Activated naive CD8-positive, alpha-beta T cell treated with anti-CD3 and anti-CD28 coated beads, Interleukin-2, amount 10 ng/mL, durations not matched to agents 7 days and 5 days (primary cell): ENCODE measurements at regions not wholly inside any gene's neighbourhood (a gene's known extent, or its start where the extent isn't known, plus 50 kb on each side); places are given as distances from the start of the nearest gene placed in this dataset.
"Not testable (repeated sequence)": the region's sequence is repeated elsewhere in the genome, so short reads cannot be mapped to it uniquely, and the experiment has no call there.

Experiments
- ATAC-seq: fragments of 150-1000 bp; cut with Tn5 transposase; one replicate; pipeline ENCODE4 v1.10.0; 2021; ENCODE audit warnings: low read depth, moderate library complexity
- POLR2A ChIA-PET: fragments of 350-600 bp; sonication (Branson Sonifier 250); formaldehyde crosslinking; loops from one replicate; lab custom pipeline; 2021; ENCODE audit warnings: antibody characterized with exemption; lab: Charles Lee
- DNase-seq: peaks from one replicate; pipeline ENCODE4 v3.0.0; 2021
- H3K27ac Mint-ChIP-seq: one replicate; pipeline ENCODE4 v1.8.0; 2022; ENCODE audit warnings: mild to moderate bottlenecking, mixed read lengths
- H3K27me3 Mint-ChIP-seq: one replicate; pipeline ENCODE4 v1.8.0; 2022; ENCODE audit warnings: mild to moderate bottlenecking, moderate library complexity, mixed read lengths
- H3K36me3 Mint-ChIP-seq: one replicate; pipeline ENCODE4 v1.8.0; 2021; ENCODE audit warnings: mild to moderate bottlenecking, mixed read lengths
- H3K4me1 Mint-ChIP-seq: one replicate; pipeline ENCODE4 v1.8.0; 2021; ENCODE audit warnings: mixed read lengths
- H3K4me3 Mint-ChIP-seq: one replicate; pipeline ENCODE4 v1.8.0; 2022; ENCODE audit warnings: mild to moderate bottlenecking, moderate library complexity, mixed read lengths
- H3K9me3 Mint-ChIP-seq: one replicate; pipeline ENCODE4 v1.8.0; 2021; ENCODE audit warnings: mixed read lengths

GRCh38 chr3:164406281-164406680, 672.0 kb downstream of the SI start:
- DNase-seq (no peak), ATAC-seq (no peak)
- POLR2A ChIA-PET = no interaction called here
- no peak overlapping the region for H3K4me3 Mint-ChIP-seq
- H3K27me3 Mint-ChIP-seq = no peaks in the 10 kb centered on the region
- no peak overlapping the region for H3K27ac Mint-ChIP-seq
- H3K9me3 Mint-ChIP-seq = peaks cover 7% of the 10 kb centered on the region
- H3K36me3 Mint-ChIP-seq = no peaks in the 10 kb centered on the region
- H3K4me1 Mint-ChIP-seq = no peaks in the 10 kb centered on the region

GRCh38 chr3:164401923-164402322, 676.4 kb downstream of the SI start:
- POLR2A ChIA-PET = no interaction called here
- ATAC-seq (no peak), DNase-seq (no peak)
- no peak overlapping the region for H3K4me3 Mint-ChIP-seq
- no peaks in the 10 kb centered on the region for H3K27me3 Mint-ChIP-seq
- peaks cover 6% of the 10 kb centered on the region for H3K9me3 Mint-ChIP-seq
- H3K36me3 Mint-ChIP-seq = no peaks in the 10 kb centered on the region
- H3K27ac Mint-ChIP-seq = no peak overlapping the region
- H3K4me1 Mint-ChIP-seq = no peaks in the 10 kb centered on the region

DNA sequence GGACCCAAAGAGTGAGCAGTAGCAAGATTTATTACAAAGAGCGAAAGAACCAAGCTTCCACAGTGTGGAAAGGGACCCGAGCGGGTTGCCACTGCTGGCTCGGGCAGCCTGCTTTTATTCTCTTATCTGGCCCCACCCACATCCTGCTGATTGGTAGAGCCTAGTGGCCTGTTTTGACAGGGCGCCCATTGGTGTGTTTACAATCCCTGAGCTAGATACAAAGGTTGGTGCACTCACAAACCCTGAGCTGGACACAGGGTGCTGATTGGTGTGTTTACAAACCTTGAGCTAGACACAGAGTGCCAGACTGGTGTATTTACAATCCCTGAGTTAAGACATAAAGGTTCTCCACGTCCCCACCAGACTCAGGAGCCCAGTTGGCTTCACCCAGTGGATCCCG, 676.9 kb downstream of the SI start:
- DNase-seq, POLR2A ChIA-PET, H3K9me3 Mint-ChIP-seq, H3K4me3 Mint-ChIP-seq, H3K27ac Mint-ChIP-seq, H3K4me1 Mint-ChIP-seq, ATAC-seq, H3K36me3 Mint-ChIP-seq, H3K27me3 Mint-ChIP-seq: not testable (repeated sequence)

- no peak overlapping the region for H3K27ac Mint-ChIP-seq
- ATAC-seq (no peak), DNase-seq (no peak)
- peaks cover 4% of the 10 kb centered on the region for H3K9me3 Mint-ChIP-seq
- H3K27me3 Mint-ChIP-seq = no peaks in the 10 kb centered on the region
- no peaks in the 10 kb centered on the region for H3K36me3 Mint-ChIP-seq
- no peaks in the 10 kb centered on the region for H3K4me1 Mint-ChIP-seq
- POLR2A ChIA-PET = no interaction called here
- no peak overlapping the region for H3K4me3 Mint-ChIP-seq
These were observed 680.8 kb downstream of the SI start for GRCh38 chr3:164397462-164397861.

GRCh38 chr3:164393171-164393570, 685.1 kb downstream of the SI start:
- no peak overlapping the region for H3K4me3 Mint-ChIP-seq
- DNase-seq = no peak
- H3K9me3 Mint-ChIP-seq = peaks cover 2% of the 10 kb centered on the region
- no peaks in the 10 kb centered on the region for H3K36me3 Mint-ChIP-seq
- POLR2A ChIA-PET = no interaction called here
- ATAC-seq = no peak
- H3K4me1 Mint-ChIP-seq = no peaks in the 10 kb centered on the region
- H3K27ac Mint-ChIP-seq = no peak overlapping the region
- no peaks in the 10 kb centered on the region for H3K27me3 Mint-ChIP-seq

DNA sequence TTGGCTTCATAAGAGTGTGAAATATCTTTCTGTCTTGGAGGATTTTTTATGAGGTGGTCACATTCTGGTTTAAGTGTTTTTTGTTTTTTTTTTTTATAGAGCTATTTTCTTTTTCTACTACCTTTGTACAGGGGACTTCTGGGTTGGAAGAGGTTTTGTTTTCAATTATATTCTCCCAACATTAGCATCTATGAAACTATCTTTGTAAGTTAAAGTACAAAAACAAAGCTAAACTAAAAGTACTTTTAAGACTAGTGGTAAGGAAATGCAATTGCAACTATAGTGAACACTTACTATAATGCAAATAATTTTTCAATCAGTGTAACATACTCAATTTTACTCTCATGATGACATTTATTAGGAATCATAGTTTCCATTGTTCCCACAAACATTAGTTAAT, 688.2 kb downstream of the SI start:
- ATAC-seq = no peak
- DNase-seq = no peak
- peaks cover 2% of the 10 kb centered on the region for H3K9me3 Mint-ChIP-seq

GRCh38 chr3:164387236-164387635, 691.1 kb downstream of the SI start:
- ATAC-seq (no peak), DNase-seq (no peak)
- Mint-ChIP-seq H3K36me3 (no peaks in the 10 kb centered on the region), H3K9me3 (peaks cover 2% of the 10 kb centered on the region), H3K27ac (no peak overlapping the region), H3K27me3 (no peaks in the 10 kb centered on the region), H3K4me3 (no peak overlapping the region), H3K4me1 (no peaks in the 10 kb centered on the region)
- POLR2A ChIA-PET = no interaction called here

More for the DNA sequence above, 688.2 kb downstream of the SI start:
- H3K4me3 Mint-ChIP-seq = no peak overlapping the region
- POLR2A ChIA-PET = no interaction called here
- H3K27ac Mint-ChIP-seq = no peak overlapping the region
- H3K27me3 Mint-ChIP-seq = no peaks in the 10 kb centered on the region
- H3K4me1 Mint-ChIP-seq = no peaks in the 10 kb centered on the region
- no peaks in the 10 kb centered on the region for H3K36me3 Mint-ChIP-seq

GRCh38 chr3:164380156-164380555, 698.1 kb downstream of the SI start:
- no peak for ATAC-seq
- Mint-ChIP-seq H3K9me3 (peaks cover 1% of the 10 kb centered on the region), H3K27ac (no peak overlapping the region), H3K36me3 (no peaks in the 10 kb centered on the region), H3K27me3 (no peaks in the 10 kb centered on the region), H3K4me1 (no peaks in the 10 kb centered on the region), H3K4me3 (no peak overlapping the region)
- POLR2A ChIA-PET = no interaction called here
- no peak for DNase-seq

- ATAC-seq = no peak
- POLR2A ChIA-PET = no interaction called here
- Mint-ChIP-seq H3K27ac (no peak overlapping the region), H3K4me3 (no peak overlapping the region), H3K4me1 (no peaks in the 10 kb centered on the region), H3K27me3 (no peaks in the 10 kb centered on the region), H3K9me3 (peaks cover 1% of the 10 kb centered on the region), H3K36me3 (no peaks in the 10 kb centered on the region)
- no peak for DNase-seq
These were observed 700.8 kb downstream of the SI start for GRCh38 chr3:164377466-164377865.

- DNase-seq (no peak), ATAC-seq (no peak)
- Mint-ChIP-seq H3K9me3 (peaks cover 1% of the 10 kb centered on the region), H3K4me3 (no peak overlapping the region), H3K27me3 (no peaks in the 10 kb centered on the region), H3K4me1 (no peaks in the 10 kb centered on the region), H3K27ac (no peak overlapping the region), H3K36me3 (no peaks in the 10 kb centered on the region)
- POLR2A ChIA-PET = no interaction called here
These were observed 702.3 kb downstream of the SI start for GRCh38 chr3:164375995-164376394.

DNA sequence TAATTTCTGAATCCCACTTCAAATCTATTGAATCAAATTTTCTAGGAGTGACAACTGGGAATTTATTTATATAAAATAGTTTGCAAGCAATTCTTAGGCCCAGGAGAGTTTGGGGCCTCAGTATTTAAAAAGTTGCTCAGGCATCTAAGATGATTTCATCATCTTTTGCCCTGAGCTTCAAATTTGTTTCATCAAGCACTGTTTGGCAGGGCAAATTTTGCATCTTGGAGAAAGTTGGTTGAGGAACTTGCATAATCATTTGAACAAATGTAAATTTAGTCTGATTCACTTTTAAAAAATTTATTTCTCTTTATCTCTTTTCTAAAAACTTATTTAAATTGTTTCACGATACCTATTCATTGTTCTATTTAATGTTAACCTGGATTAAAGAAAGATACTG, 702.8 kb downstream of the SI start:
- Mint-ChIP-seq H3K4me3 (no peak overlapping the region), H3K9me3 (peaks cover 1% of the 10 kb centered on the region), H3K36me3 (no peaks in the 10 kb centered on the region), H3K4me1 (no peaks in the 10 kb centered on the region), H3K27me3 (no peaks in the 10 kb centered on the region), H3K27ac (no peak overlapping the region)
- DNase-seq = no peak
- no peak for ATAC-seq
- POLR2A ChIA-PET = no interaction called here

DNA sequence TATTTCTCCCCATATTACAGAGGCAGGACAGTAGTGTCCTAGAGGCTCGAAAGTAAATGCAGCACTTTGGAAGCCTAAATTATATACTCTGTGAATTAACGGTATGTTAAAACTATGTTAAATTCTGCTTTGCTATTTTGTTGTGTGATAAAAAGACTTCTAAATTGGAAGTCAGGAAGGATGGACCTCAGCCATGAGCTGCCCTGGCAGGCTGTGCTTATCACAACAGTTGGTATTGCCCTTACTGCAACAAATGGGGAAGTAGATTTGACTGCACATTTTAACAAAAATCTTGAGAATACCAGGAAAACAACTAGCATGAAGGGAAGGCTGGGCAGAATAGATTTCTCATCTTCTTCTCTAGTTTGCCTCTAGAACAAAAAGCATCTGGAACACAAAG, 706.6 kb downstream of the SI start:
- no peak for DNase-seq
- peaks cover 1% of the 10 kb centered on the region for H3K9me3 Mint-ChIP-seq
- no peaks in the 10 kb centered on the region for H3K4me1 Mint-ChIP-seq
- no peaks in the 10 kb centered on the region for H3K27me3 Mint-ChIP-seq
- H3K36me3 Mint-ChIP-seq = no peaks in the 10 kb centered on the region
- POLR2A ChIA-PET = no interaction called here
- no peak overlapping the region for H3K27ac Mint-ChIP-seq
- no peak for ATAC-seq
- no peak overlapping the region for H3K4me3 Mint-ChIP-seq

DNA sequence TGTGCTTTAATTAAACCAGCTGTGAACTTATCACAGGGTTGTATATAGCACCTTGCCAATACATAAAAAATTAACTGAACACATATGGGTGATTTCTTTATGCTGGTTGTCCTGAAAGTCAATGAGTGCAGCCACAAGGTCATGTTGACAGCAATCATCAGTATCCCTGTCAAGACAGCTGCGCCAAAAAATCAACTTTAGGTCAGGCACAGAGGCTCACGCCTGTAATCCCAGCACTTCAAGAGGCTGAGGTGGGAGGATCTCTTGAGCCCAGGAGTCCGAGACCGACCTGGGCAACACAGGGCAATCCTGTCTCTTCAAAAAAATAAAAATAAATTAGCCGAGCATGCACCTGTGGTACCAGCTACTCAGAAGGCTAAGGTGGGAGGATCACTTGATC, 707.3 kb downstream of the SI start:
- Mint-ChIP-seq H3K36me3 (no peaks in the 10 kb centered on the region), H3K27ac (no peak overlapping the region), H3K27me3 (no peaks in the 10 kb centered on the region), H3K4me3 (no peak overlapping the region), H3K4me1 (no peaks in the 10 kb centered on the region), H3K9me3 (peaks cover 1% of the 10 kb centered on the region)
- POLR2A ChIA-PET = no interaction called here
- ATAC-seq (no peak), DNase-seq (no peak)

DNA sequence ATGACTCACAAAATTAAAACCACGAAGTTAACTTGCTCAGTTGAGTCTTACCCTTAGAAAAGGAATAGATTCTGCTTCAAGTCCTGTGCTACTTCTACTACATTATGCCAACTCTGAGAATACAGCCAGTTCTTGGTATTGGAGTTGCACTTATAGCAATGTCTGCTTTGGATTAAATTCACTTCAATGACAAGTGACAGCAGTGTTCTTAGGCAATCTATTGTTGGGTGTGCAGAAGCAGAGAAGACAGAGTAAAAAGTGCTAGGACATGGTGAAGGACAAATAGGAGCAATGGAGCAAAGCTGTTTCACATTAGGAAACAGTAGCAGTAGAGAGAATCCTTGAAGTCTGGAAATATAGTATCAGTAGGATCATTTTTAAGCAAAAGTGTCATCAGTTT, 713.1 kb downstream of the SI start:
- POLR2A ChIA-PET = no interaction called here
- Mint-ChIP-seq H3K4me1 (no peaks in the 10 kb centered on the region), H3K27ac (no peak overlapping the region), H3K27me3 (no peaks in the 10 kb centered on the region), H3K9me3 (no peaks in the 10 kb centered on the region), H3K36me3 (no peaks in the 10 kb centered on the region), H3K4me3 (no peak overlapping the region)
- DNase-seq (no peak), ATAC-seq (no peak)

GRCh38 chr3:164364111-164364510, 714.2 kb downstream of the SI start:
- Mint-ChIP-seq H3K4me3 (no peak overlapping the region), H3K9me3 (no peaks in the 10 kb centered on the region), H3K36me3 (no peaks in the 10 kb centered on the region), H3K4me1 (no peaks in the 10 kb centered on the region), H3K27me3 (no peaks in the 10 kb centered on the region), H3K27ac (no peak overlapping the region)
- DNase-seq = no peak
- POLR2A ChIA-PET = no interaction called here
- no peak for ATAC-seq
